Choroid plexus epithelial cell (primary cell): ENCODE measurements at regions not wholly inside any gene's neighbourhood (a gene's known extent, or its start where the extent isn't known, plus 50 kb on each side); places are given as distances from the start of the nearest gene placed in this dataset.

Experiments used
- DNase-seq: peaks from one replicate; pipeline ENCODE4 v3.0.0-alpha.2; 2010; ENCODE audit warnings: low read depth
- H3K4me3 ChIP-seq: 2 replicates; pipeline ENCODE4 v1.5.1; 2011; ENCODE audit warnings: low read depth, mild to moderate bottlenecking, control low read depth, low read length, moderate library complexity
- TF ChIP-seq, protein P1 (sequence below): conservative IDR thresholded peaks from 2 replicates; pipeline ENCODE4 v1.5.1; 2011; ENCODE audit warnings: low read depth, mild to moderate bottlenecking, control low read depth, inconsistent platforms, low read length, moderate library complexity

DNA sequence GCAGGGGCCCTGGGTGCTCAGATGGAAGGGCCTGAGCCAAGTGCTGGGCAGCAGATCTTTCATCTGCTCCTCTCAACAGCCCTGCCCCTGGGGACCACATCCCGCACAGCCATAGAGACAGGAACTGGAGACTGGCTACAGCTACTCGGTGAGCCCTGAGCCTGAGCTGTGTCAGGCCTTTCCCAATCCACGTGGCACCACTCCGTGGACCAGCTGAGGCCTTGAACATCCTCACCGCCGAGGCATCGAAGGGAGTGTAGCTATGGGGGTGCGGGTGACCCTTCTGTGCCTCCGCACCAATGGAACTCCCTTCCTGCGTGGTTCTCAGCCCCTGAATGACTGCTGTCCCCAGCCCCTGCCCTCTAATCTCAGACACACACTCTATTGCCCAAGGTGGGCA lies 362.7 kb upstream of the SHH start:
- no peak overlapping the region for H3K4me3 ChIP-seq
- no peak for DNase-seq
- TF ChIP-seq, protein P1, sequence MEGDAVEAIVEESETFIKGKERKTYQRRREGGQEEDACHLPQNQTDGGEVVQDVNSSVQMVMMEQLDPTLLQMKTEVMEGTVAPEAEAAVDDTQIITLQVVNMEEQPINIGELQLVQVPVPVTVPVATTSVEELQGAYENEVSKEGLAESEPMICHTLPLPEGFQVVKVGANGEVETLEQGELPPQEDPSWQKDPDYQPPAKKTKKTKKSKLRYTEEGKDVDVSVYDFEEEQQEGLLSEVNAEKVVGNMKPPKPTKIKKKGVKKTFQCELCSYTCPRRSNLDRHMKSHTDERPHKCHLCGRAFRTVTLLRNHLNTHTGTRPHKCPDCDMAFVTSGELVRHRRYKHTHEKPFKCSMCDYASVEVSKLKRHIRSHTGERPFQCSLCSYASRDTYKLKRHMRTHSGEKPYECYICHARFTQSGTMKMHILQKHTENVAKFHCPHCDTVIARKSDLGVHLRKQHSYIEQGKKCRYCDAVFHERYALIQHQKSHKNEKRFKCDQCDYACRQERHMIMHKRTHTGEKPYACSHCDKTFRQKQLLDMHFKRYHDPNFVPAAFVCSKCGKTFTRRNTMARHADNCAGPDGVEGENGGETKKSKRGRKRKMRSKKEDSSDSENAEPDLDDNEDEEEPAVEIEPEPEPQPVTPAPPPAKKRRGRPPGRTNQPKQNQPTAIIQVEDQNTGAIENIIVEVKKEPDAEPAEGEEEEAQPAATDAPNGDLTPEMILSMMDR, result no peak

DNA sequence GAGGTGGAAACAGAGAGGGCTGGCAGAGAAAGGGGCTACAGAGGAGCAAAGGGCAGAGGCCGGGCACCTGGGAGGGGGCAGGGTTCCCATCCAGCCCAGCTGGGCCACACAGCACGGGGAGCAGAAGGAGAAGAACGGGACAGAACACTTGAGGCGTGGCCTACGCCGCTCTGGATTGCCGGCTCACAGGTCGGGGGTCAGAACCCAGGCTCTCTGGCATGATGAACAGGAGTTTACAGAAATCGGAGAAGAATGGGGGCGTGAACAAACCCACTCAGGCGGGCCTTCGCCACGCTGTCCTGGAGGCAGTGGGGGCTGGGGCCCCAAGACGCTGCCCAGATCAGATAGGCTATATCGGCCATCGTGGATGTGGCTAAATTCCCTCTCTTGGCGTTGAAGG lies 362.2 kb upstream of the SHH start:
- no peak overlapping the region for H3K4me3 ChIP-seq
- DNase-seq, result no peak
- TF ChIP-seq, protein P1, result no peak

DNA sequence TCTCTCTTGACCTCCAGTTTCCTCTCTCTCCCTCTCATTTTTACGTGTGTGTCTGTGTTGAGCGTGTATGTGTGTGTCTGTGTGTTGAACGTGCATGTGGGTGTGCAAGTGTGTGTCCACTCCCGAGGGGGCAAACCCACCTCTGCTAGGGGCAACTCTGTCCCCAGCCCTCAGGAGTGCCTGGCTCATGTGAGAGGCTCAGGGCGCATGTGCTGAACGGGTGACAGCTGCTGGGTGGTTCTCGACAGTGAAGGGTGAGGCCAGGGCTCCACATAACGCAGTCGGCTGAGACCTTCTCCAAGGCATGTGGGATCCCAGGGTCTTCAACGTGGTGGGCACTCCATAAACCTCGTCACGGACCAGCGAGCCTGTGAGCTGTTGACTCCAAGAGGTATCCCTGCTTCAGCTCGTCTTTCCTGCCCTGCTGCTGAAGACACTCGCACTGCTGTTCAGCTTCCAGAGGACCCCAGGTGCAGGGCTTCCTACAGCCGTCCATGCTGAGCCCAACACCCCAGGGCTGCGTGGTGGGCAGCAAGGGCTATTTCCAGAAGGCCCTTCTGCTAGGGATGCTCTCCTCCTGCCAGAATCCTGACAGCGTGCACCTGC lies 361.6 kb upstream of the SHH start:
- H3K4me3 ChIP-seq, result no peak overlapping the region
- TF ChIP-seq, protein P1, result no peak
- DNase-seq, result no peak

DNA sequence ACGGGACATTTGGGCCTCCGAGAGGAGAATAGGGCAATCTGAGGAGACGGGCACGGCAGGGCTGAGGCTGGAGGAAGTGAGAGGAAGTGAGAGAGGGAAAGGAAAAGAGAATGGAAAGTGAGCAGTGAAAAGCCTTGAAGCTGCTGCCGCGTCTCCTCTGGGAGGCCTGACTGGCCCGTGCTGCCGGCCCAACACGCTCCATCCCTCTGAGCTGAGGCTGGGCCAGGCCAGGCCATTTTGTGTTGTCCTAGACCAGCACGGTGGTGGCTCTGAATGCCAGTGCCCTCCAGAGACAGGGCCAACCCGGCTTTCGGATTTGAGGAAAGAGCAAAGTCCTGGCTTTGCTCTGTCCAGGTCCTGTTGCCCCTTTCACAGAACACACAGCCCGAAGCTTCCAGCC lies 361.1 kb upstream of the SHH start:
- no peak overlapping the region for H3K4me3 ChIP-seq
- DNase-seq, result no peak
- TF ChIP-seq, protein P1, result no peak

DNA sequence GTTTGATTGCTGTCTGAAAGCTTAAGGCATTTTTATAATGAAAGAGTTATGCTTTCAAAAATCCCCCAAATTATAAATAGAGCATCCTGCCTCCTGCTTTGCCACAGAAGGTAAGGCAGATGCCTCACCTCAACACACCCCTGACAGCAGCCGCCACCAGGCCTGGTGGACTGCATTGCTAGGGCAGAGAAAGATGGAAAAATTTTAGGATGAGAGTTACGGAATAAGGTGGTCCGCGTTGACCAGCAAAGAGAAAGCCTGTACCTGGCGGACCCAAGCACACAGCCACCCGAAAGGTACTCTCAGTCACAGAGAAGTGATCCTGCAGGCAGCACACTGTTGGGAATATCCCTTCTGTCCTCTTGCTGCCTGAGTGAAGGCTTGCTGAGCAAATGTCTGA lies 360.4 kb upstream of the SHH start:
- H3K4me3 ChIP-seq, result no peak overlapping the region
- TF ChIP-seq, protein P1, result no peak
- DNase-seq, result no peak

DNA sequence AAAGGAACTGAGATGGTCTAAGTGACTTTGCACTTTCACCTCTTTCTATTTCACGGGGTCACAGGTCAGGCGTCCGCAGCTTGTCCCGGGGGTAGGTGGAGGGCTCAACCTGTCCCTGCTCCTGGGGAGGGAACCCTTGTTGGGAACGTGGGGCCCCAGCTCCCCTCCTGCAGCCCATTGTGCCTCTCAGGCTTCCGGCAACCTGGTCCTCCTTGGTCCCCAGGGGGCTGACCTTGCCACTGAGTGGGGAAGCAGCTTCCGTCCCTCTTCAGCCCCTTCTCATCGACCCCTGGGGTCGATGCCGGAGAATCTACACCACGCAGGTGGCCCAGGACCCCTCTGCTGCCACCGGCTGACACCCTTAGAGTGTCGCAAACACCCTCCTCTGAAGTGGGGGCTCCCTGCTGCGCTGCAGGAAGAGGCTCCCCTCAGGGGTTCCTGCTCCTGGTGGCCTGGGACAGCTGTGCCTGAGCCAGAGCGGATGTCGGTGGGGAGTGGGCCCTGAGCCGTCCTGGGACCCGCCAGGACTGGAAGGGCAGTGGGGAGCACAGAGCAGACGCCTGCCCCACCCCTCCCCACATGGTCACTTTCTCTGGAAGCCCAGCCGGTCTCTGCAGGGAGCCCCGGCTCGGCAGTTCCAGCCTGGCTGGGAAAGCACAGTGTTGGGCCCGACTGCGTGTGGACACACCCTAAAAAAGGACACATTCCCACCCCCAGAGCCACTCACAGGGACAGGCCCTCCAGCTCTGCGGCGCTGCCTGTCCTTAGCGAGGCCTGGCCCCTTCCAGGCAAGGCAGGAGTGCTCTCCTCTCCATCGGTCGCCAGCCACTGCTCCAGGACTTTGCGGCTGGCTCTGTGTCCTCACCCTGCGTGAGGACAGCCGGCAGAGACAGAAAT lies 357.5 kb upstream of the SHH start:
- TF ChIP-seq, protein P1, result no peak
- no peak overlapping the region for H3K4me3 ChIP-seq
- no peak for DNase-seq
